DOHH2 (cell line): ENCODE measurements at regions not wholly inside any gene's neighbourhood (a gene's known extent, or its start where the extent isn't known, plus 50 kb on each side); places are given as distances from the start of the nearest gene placed in this dataset.

Experiments used
- H3F3A ChIP-seq: fragments of 200-600 bp; sonication (generic), shearing (Covaris generic); 2 replicates; pipeline ENCODE4 v1.6.0; 2016; ENCODE audit warnings: antibody characterized with exemption, mild to moderate bottlenecking; ENCODE audit not compliant: control insufficient read depth, insufficient read depth
- H3K27ac ChIP-seq: fragments of 200-600 bp; sonication (generic); 2 replicates; pipeline ENCODE4 v1.5.1; 2014; ENCODE audit warnings: low read depth, mild to moderate bottlenecking, low read length, moderate library complexity
- H3K27me3 ChIP-seq: fragments of 200-600 bp; sonication (generic); 2 replicates; pipeline ENCODE4 v1.6.1; 2014; ENCODE audit warnings: mild to moderate bottlenecking, low read length, mixed read lengths; ENCODE audit not compliant: control insufficient read depth
- H3K36me3 ChIP-seq: fragments of 200-600 bp; sonication (generic); 2 replicates; pipeline ENCODE4 v1.6.1; 2014; ENCODE audit warnings: mild to moderate bottlenecking, low read length, moderate library complexity, mixed read lengths; ENCODE audit not compliant: control insufficient read depth
- H3K4me1 ChIP-seq: fragments of 200-600 bp; sonication (generic); 2 replicates; pipeline ENCODE4 v1.6.1; 2014; ENCODE audit warnings: mild to moderate bottlenecking, low read length, mixed read lengths; ENCODE audit not compliant: control insufficient read depth
- H3K4me2 ChIP-seq: fragments of 200-600 bp; sonication (generic); 2 replicates; pipeline ENCODE4 v1.6.0; 2014; ENCODE audit warnings: mild to moderate bottlenecking, low read length, moderate library complexity
- H3K4me3 ChIP-seq: fragments of 200-600 bp; sonication (generic); 2 replicates; pipeline ENCODE4 v1.5.1; 2014; ENCODE audit warnings: mild to moderate bottlenecking, low read length, mixed read lengths
- H3K79me2 ChIP-seq: fragments of 200-600 bp; sonication (generic); 2 replicates; pipeline ENCODE4 v1.6.1; 2014; ENCODE audit warnings: mild to moderate bottlenecking, low read length, mixed read lengths; ENCODE audit not compliant: control insufficient read depth
- H3K9me2 ChIP-seq: fragments of 200-600 bp; sonication (generic); replicated peaks from 2 replicates; pipeline ENCODE4 v1.6.1; 2014; ENCODE audit warnings: mild to moderate bottlenecking, low read length, mixed read lengths; ENCODE audit not compliant: control insufficient read depth
- H3K9me3 ChIP-seq: fragments of 200-600 bp; sonication (generic); 2 replicates; pipeline ENCODE4 v1.6.1; 2014; ENCODE audit warnings: antibody characterized with exemption, low read length, mixed read lengths; ENCODE audit not compliant: control insufficient read depth, insufficient read depth
- H4K20me1 ChIP-seq: fragments of 200-600 bp; sonication (generic); 2 replicates; pipeline ENCODE4 v1.6.0; 2014; ENCODE audit warnings: low read depth, mild to moderate bottlenecking, antibody characterized with exemption, low read length, moderate library complexity; ENCODE audit not compliant: control insufficient read depth, insufficient read depth
- CTCF ChIP-seq: fragments of 200-600 bp; sonication (generic); IDR thresholded peaks from one replicate; pipeline ENCODE4 v1.5.1; 2014; ENCODE audit warnings: antibody characterized with exemption, mild to moderate bottlenecking, low read depth, low read length; ENCODE audit not compliant: poor library complexity, severe bottlenecking
- EZH2phosphoT487 ChIP-seq: fragments of 200-600 bp; sonication (generic); IDR thresholded peaks from 2 replicates; pipeline ENCODE4 v1.6.1; 2017; ENCODE audit warnings: borderline replicate concordance, mild to moderate bottlenecking, antibody characterized with exemption, low read length, moderate library complexity, mixed read lengths

- no peaks in the 10 kb centered on the region for H3F3A ChIP-seq
- TF ChIP-seq CTCF: no peak
- no peak for TF ChIP-seq EZH2phosphoT487
- H3K79me2 ChIP-seq: no peaks in the 10 kb centered on the region
- H3K27me3 ChIP-seq: no peaks in the 10 kb centered on the region
- no peaks in the 10 kb centered on the region for H3K9me2 ChIP-seq
- H3K27ac ChIP-seq: no peak overlapping the region
- H4K20me1 ChIP-seq: no peaks in the 10 kb centered on the region
- H3K36me3 ChIP-seq: no peaks in the 10 kb centered on the region
- no peaks in the 10 kb centered on the region for H3K4me1 ChIP-seq
- H3K4me3 ChIP-seq: no peak overlapping the region
- H3K4me2 ChIP-seq: no peak overlapping the region
- H3K9me3 ChIP-seq: no peaks in the 10 kb centered on the region
Observed at GRCh38 chrX:138858951-138859350, 147.4 kb upstream of the FGF13 start.

- Histone ChIP-seq H3K36me3 (no peaks in the 10 kb centered on the region), H3K27ac (no peak overlapping the region), H4K20me1 (no peaks in the 10 kb centered on the region), H3K9me2 (no peaks in the 10 kb centered on the region), H3F3A (no peaks in the 10 kb centered on the region), H3K79me2 (no peaks in the 10 kb centered on the region), H3K9me3 (no peaks in the 10 kb centered on the region), H3K4me1 (no peaks in the 10 kb centered on the region), H3K27me3 (no peaks in the 10 kb centered on the region), H3K4me3 (no peak overlapping the region), H3K4me2 (no peak overlapping the region)
- TF ChIP-seq EZH2phosphoT487: no peak
- no peak for TF ChIP-seq CTCF
Observed at GRCh38 chrX:138858438-138858837, 146.9 kb upstream of the FGF13 start.

GRCh38 chrX:138856881-138857604 is 145.5 kb upstream of the FGF13 start:
- Histone ChIP-seq H3K27me3 (no peaks in the 10 kb centered on the region), H3K27ac (no peak overlapping the region), H3K4me1 (no peaks in the 10 kb centered on the region), H3F3A (no peaks in the 10 kb centered on the region), H3K9me2 (no peaks in the 10 kb centered on the region), H3K4me3 (no peak overlapping the region), H3K4me2 (no peak overlapping the region), H3K36me3 (no peaks in the 10 kb centered on the region), H3K9me3 (no peaks in the 10 kb centered on the region), H3K79me2 (no peaks in the 10 kb centered on the region), H4K20me1 (no peaks in the 10 kb centered on the region)
- no peak for TF ChIP-seq CTCF
- TF ChIP-seq EZH2phosphoT487: no peak
